Upper lobe of left lung (tissue), 4 donors: ENCODE measurements at regions not wholly inside any gene's neighbourhood (a gene's known extent, or its start where the extent isn't known, plus 50 kb on each side); places are given as distances from the start of the nearest gene placed in this dataset.

ENCODE experiments used
- CTCF ChIP-seq, 6 experiments: fragments of 450-650 bp in 4 of 6; fragments of 200-600 bp in 2 of 6; sonication (generic) in 2 of 6; IDR thresholded peaks; one replicate each; pipeline ENCODE4 v1.5.1; 2016 to 2019; ENCODE audit warnings: antibody characterized with exemption in 6 of 6
- EP300 ChIP-seq, 4 donors: sonication (generic); formaldehyde crosslinking; IDR thresholded peaks; one replicate each; pipeline ENCODE4 v1.5.1; 2017; ENCODE audit warnings: antibody characterized with exemption in 4 of 4, control low read depth in 2 of 4
- POLR2A ChIP-seq, 4 donors: fragments of 450-650 bp; IDR thresholded peaks; one replicate each; pipeline ENCODE4 v1.5.1; 2016 to 2017; ENCODE audit warnings: antibody characterized with exemption in 4 of 4, mild to moderate bottlenecking in 2 of 4

GRCh38 chr4:83664071-83664470 lies 128.2 kb downstream of the GPAT3 start:
- TF ChIP-seq CTCF (IDR thresholded peaks at IDR 0.05) (no peak), POLR2A (IDR thresholded peaks at IDR 0.05) (no peak), EP300 (IDR thresholded peaks at IDR 0.05) (no peak)
